A673 (cell line): ENCODE measurements at regions not wholly inside any gene's neighbourhood (a gene's known extent, or its start where the extent isn't known, plus 50 kb on each side); places are given as distances from the start of the nearest gene placed in this dataset.

ENCODE experiments used
- EZH2 ChIP-seq: fragments of 200-600 bp; sonication (generic); IDR thresholded peaks from 2 replicates; pipeline ENCODE4 v1.6.1; 2017; ENCODE audit warnings: borderline replicate concordance, low read depth, mild to moderate bottlenecking, mixed read lengths, antibody characterized with exemption, low read length; ENCODE audit not compliant: poor library complexity, severe bottlenecking
- TF ChIP-seq, protein P1 (sequence below): fragments of 300-800, 200-600 bp; sonication (generic); conservative IDR thresholded peaks from 2 replicates; pipeline ENCODE4 v1.5.1; 2017; ENCODE audit warnings: low read depth, mild to moderate bottlenecking, antibody characterized with exemption, low read length, moderate library complexity, mixed read lengths

DNA sequence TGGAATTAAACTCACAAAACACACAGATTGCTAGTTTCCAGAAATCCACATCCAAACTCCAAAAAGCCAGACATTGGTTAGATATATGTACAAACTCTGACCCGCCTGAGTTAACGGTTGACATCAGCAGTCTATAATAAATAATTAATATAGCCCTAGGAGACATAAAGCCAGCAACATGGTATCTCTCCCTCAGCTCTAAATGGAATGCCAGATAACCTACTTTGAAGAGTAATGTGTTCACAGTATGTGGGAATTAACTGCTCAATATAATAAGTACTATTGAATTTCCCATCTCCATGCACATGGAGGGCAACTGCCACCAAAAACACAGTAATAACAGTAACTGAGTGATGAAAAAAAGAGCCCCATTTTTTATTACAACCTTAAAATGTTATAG is 383.2 kb downstream of the CD83 start:
- TF ChIP-seq, protein P1, sequence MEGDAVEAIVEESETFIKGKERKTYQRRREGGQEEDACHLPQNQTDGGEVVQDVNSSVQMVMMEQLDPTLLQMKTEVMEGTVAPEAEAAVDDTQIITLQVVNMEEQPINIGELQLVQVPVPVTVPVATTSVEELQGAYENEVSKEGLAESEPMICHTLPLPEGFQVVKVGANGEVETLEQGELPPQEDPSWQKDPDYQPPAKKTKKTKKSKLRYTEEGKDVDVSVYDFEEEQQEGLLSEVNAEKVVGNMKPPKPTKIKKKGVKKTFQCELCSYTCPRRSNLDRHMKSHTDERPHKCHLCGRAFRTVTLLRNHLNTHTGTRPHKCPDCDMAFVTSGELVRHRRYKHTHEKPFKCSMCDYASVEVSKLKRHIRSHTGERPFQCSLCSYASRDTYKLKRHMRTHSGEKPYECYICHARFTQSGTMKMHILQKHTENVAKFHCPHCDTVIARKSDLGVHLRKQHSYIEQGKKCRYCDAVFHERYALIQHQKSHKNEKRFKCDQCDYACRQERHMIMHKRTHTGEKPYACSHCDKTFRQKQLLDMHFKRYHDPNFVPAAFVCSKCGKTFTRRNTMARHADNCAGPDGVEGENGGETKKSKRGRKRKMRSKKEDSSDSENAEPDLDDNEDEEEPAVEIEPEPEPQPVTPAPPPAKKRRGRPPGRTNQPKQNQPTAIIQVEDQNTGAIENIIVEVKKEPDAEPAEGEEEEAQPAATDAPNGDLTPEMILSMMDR = no peak
- no peak for TF ChIP-seq EZH2
